Nephron progenitor cell (in vitro differentiated cells): ENCODE measurements at regions not wholly inside any gene's neighbourhood (a gene's known extent, or its start where the extent isn't known, plus 50 kb on each side); places are given as distances from the start of the nearest gene placed in this dataset.
"Not testable (repeated sequence)": the region's sequence is repeated elsewhere in the genome, so short reads cannot be mapped to it uniquely, and the experiment has no call there.

Experiments used
- DNase-seq: peaks from one replicate; pipeline ENCODE4 v3.0.0; 2021
- H3K27ac Mint-ChIP-seq: 2 replicates; pipeline ENCODE4 v1.8.0; 2021; ENCODE audit warnings: mild to moderate bottlenecking, moderate library complexity, mixed read lengths
- H3K27me3 Mint-ChIP-seq: 2 replicates; pipeline ENCODE4 v1.8.0; 2021; ENCODE audit warnings: mild to moderate bottlenecking, low read depth, mixed read lengths; ENCODE audit not compliant: poor library complexity
- H3K36me3 Mint-ChIP-seq: 2 replicates; pipeline ENCODE4 v1.8.0; 2021; ENCODE audit warnings: low read depth, mixed read lengths
- H3K4me1 Mint-ChIP-seq: 2 replicates; pipeline ENCODE4 v1.8.0; 2021; ENCODE audit warnings: mixed read lengths
- H3K4me3 Mint-ChIP-seq: 2 replicates; pipeline ENCODE4 v1.8.0; 2021; ENCODE audit warnings: mild to moderate bottlenecking, moderate library complexity, mixed read lengths
- H3K9me3 Mint-ChIP-seq: 2 replicates; pipeline ENCODE4 v1.8.0; 2021; ENCODE audit warnings: mild to moderate bottlenecking, moderate library complexity, mixed read lengths
- TF ChIP-seq, protein P1 (sequence below): fragments of 200-600 bp; sonication (generic); IDR thresholded peaks from 2 replicates; pipeline ENCODE4 v1.5.0; 2021; ENCODE audit warnings: antibody characterized with exemption

DNA sequence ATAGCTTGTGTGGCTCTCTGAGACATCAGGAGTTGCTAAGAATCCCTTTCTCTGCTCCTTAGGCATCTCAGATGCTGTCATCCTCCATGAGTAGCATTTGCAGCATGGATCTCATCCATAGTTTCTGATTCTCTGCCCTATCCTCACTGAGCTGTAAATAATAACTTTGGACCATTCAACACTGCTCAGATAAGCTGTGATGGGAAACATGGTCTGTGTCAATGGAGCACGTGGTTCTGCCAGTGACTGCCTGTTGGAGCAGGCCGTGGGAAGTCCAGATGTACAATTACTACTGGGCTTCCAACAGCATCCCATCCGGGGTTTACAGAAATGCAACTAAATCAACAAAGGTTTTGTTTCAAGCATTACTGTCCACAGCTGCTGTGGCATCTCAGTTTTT is 160.1 kb downstream of the OR4C45 start:
- no peak for DNase-seq
- TF ChIP-seq, protein P1, sequence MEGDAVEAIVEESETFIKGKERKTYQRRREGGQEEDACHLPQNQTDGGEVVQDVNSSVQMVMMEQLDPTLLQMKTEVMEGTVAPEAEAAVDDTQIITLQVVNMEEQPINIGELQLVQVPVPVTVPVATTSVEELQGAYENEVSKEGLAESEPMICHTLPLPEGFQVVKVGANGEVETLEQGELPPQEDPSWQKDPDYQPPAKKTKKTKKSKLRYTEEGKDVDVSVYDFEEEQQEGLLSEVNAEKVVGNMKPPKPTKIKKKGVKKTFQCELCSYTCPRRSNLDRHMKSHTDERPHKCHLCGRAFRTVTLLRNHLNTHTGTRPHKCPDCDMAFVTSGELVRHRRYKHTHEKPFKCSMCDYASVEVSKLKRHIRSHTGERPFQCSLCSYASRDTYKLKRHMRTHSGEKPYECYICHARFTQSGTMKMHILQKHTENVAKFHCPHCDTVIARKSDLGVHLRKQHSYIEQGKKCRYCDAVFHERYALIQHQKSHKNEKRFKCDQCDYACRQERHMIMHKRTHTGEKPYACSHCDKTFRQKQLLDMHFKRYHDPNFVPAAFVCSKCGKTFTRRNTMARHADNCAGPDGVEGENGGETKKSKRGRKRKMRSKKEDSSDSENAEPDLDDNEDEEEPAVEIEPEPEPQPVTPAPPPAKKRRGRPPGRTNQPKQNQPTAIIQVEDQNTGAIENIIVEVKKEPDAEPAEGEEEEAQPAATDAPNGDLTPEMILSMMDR, result no peak
- no peak overlapping the region for H3K27ac Mint-ChIP-seq
- no peaks in the 10 kb centered on the region for H3K4me1 Mint-ChIP-seq
- no peaks in the 10 kb centered on the region for H3K36me3 Mint-ChIP-seq
- H3K27me3 Mint-ChIP-seq, result no peaks in the 10 kb centered on the region
- peaks cover 89% of the 10 kb centered on the region for H3K9me3 Mint-ChIP-seq
- no peak overlapping the region for H3K4me3 Mint-ChIP-seq

DNA sequence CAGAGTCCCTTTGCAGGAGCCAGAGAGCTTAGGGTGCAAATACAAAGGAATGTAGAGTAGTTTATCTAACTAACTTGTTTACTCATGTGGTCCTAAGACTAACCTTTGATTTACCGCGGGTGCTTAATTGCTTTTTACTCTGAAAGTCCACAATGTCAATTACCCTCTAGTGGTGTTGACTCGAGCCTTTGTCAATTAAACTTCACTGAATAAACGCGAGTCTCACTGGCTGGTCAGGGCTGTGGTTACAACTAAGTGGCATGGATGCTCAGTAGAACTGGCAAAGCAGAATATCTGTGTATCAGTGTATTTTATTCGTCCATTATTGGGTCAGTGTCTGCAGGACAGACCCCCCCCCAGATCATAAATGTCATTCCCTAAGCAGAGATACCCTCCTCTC is 181.7 kb downstream of the OR4C45 start:
- Mint-ChIP-seq H3K4me1 (no peaks in the 10 kb centered on the region), H3K27me3 (no peaks in the 10 kb centered on the region), H3K36me3 (no peaks in the 10 kb centered on the region), H3K4me3 (no peak overlapping the region), H3K27ac (no peak overlapping the region), H3K9me3 (peaks cover 79% of the 10 kb centered on the region)
- TF ChIP-seq, protein P1, result no peak
- DNase-seq, result no peak

GRCh38 chr11:50220651-50221050 is 188.0 kb downstream of the OR4C45 start:
- Mint-ChIP-seq H3K27me3 (no peaks in the 10 kb centered on the region), H3K4me1 (no peaks in the 10 kb centered on the region), H3K27ac (no peak overlapping the region), H3K36me3 (no peaks in the 10 kb centered on the region), H3K4me3 (no peak overlapping the region), H3K9me3 (peaks cover 67% of the 10 kb centered on the region)
- TF ChIP-seq, protein P1, result no peak
- DNase-seq, result no peak

GRCh38 chr11:50238368-50238767 is 205.7 kb downstream of the OR4C45 start:
- H3K36me3 Mint-ChIP-seq, DNase-seq, H3K4me3 Mint-ChIP-seq, H3K27me3 Mint-ChIP-seq, H3K27ac Mint-ChIP-seq, H3K4me1 Mint-ChIP-seq: not testable (repeated sequence)
- H3K9me3 Mint-ChIP-seq, result peaks cover 80% of the 10 kb centered on the region

- Mint-ChIP-seq H3K4me1 (no peaks in the 10 kb centered on the region), H3K36me3 (no peaks in the 10 kb centered on the region), H3K27me3 (peaks cover 2% of the 10 kb centered on the region), H3K27ac (no peak overlapping the region), H3K4me3 (no peak overlapping the region), H3K9me3 (peaks cover 83% of the 10 kb centered on the region)
- TF ChIP-seq, protein P1, result no peak
- no peak for DNase-seq
These were observed 213.5 kb downstream of the OR4C45 start for GRCh38 chr11:50246183-50246582.

DNA sequence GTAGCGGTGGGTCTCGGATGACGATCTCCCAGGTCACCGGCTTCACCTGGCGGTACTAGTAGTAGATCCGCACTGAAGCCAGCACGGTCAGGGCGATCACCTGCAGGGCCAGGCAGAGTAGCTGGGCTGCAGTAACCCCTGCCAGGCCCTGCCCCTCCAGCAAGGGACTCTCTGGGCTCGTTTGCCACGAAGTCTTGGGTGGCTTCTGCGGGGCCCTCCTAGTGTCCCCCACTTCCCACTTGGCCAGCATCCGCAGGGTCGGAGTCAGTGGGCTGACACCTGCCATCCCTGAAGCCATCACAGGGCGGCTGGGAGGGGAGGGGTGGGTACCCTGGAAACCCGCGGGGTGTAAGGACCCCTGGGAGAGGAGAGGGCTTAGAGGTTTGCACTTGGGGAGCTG is 214.0 kb downstream of the OR4C45 start:
- TF ChIP-seq, protein P1, result no peak
- H3K27ac Mint-ChIP-seq, result no peak overlapping the region
- H3K27me3 Mint-ChIP-seq, result peaks cover 2% of the 10 kb centered on the region
- H3K4me1 Mint-ChIP-seq, result no peaks in the 10 kb centered on the region
- no peak for DNase-seq
- no peak overlapping the region for H3K4me3 Mint-ChIP-seq
- no peaks in the 10 kb centered on the region for H3K36me3 Mint-ChIP-seq
- H3K9me3 Mint-ChIP-seq, result peaks cover 85% of the 10 kb centered on the region
